IMR-90 (cell line): ENCODE measurements at regions not wholly inside any gene's neighbourhood (a gene's known extent, or its start where the extent isn't known, plus 50 kb on each side); places are given as distances from the start of the nearest gene placed in this dataset.

Experiments used
- ATAC-seq: fragments of 200-7000 bp; cut with Tn5 transposase; 2 replicates; pipeline ENCODE4 v1.9.1; 2020; ENCODE audit warnings: low read depth, mild to moderate bottlenecking, moderate library complexity
- BruUV-seq: library from RNA; stranded (reverse); fragments of 400-500 nt; replicated peaks from 2 replicates; lab custom pipeline; 2021; lab: Mats Ljungman, UMichigan
- CTCF ChIA-PET: fragments of 300-600 bp; formaldehyde crosslinking; extraction: SDS; loops from one replicate; lab custom pipeline; 2021; ENCODE audit warnings: antibody characterized with exemption; lab: Yijun Ruan, JAX
- POLR2A ChIA-PET: fragments of 300-600 bp; sonication (Branson Sonifier 250); formaldehyde crosslinking; loops from one replicate; lab custom pipeline; 2022; ENCODE audit warnings: antibody characterized with exemption; ENCODE audit not compliant: unreplicated experiment; lab: Charles Lee
- DNase-seq: peaks from one replicate; pipeline ENCODE4 v3.0.0; 2013
- H2AFZ ChIP-seq: replicated peaks from 2 replicates; pipeline ENCODE3; 2013; ENCODE audit warnings: low read length, mild to moderate bottlenecking; ENCODE audit not compliant: poor library complexity
- H2AK5ac ChIP-seq: 2 replicates; pipeline ENCODE4 v1.6.1; 2013; ENCODE audit warnings: low read depth, low read length, inconsistent platforms
- H2AK9ac ChIP-seq: replicated peaks from 2 replicates; pipeline ENCODE3; 2013; ENCODE audit warnings: mild to moderate bottlenecking, low read depth, low read length, moderate library complexity; ENCODE audit not compliant: poor library complexity
- H2BK120ac ChIP-seq: 2 replicates; pipeline ENCODE4 v1.6.1; 2013; ENCODE audit warnings: low read depth, low read length, inconsistent platforms
- H2BK15ac ChIP-seq: 3 replicates; pipeline ENCODE4 v1.6.1; 2013; ENCODE audit warnings: low read depth, low read length, inconsistent platforms
- H2BK20ac ChIP-seq: 2 replicates; pipeline ENCODE4 v1.6.1; 2013; ENCODE audit warnings: low read depth, mild to moderate bottlenecking, inconsistent platforms, low read length, moderate library complexity
- H2BK5ac ChIP-seq: 2 replicates; pipeline ENCODE4 v1.6.1; 2013; ENCODE audit warnings: mild to moderate bottlenecking, low read depth, low read length, inconsistent platforms; ENCODE audit not compliant: poor library complexity, severe bottlenecking
- H3K14ac ChIP-seq: replicated peaks from 2 replicates; pipeline ENCODE4 v1.6.1; 2013; ENCODE audit warnings: low read depth, low read length, inconsistent platforms
- H3K18ac ChIP-seq: 2 replicates; pipeline ENCODE4 v1.6.1; 2013; ENCODE audit warnings: low read depth, low read length, control low read depth
- H3K23ac ChIP-seq: 2 replicates; pipeline ENCODE4 v1.6.1; 2013; ENCODE audit warnings: low read depth, low read length, inconsistent platforms
- H3K27ac ChIP-seq: 2 replicates; pipeline ENCODE4 v1.5.1; 2013; ENCODE audit warnings: mild to moderate bottlenecking, control low read depth, low read length; ENCODE audit not compliant: insufficient read depth
- H3K27me3 ChIP-seq: 2 replicates; pipeline ENCODE4 v1.6.1; 2013; ENCODE audit warnings: low read length; ENCODE audit not compliant: control insufficient read depth, insufficient read depth
- H3K36me3 ChIP-seq: 2 replicates; pipeline ENCODE4 v1.6.1; 2013; ENCODE audit warnings: low read length, mixed read lengths; ENCODE audit not compliant: control insufficient read depth, insufficient read depth
- H3K4ac ChIP-seq: 2 replicates; pipeline ENCODE4 v1.6.1; 2013; ENCODE audit warnings: low read depth, low read length, inconsistent platforms
- H3K4me1 ChIP-seq: 2 replicates; pipeline ENCODE4 v1.6.1; 2013; ENCODE audit warnings: low read length, mixed read lengths; ENCODE audit not compliant: control insufficient read depth, insufficient read depth
- H3K4me2 ChIP-seq: 2 replicates; pipeline ENCODE4 v1.6.1; 2013; ENCODE audit warnings: low read depth, mild to moderate bottlenecking, control low read depth, low read length, moderate library complexity
- H3K4me3 ChIP-seq: 2 replicates; pipeline ENCODE4 v1.5.1; 2013; ENCODE audit warnings: low read depth, mild to moderate bottlenecking, control low read depth, low read length, moderate library complexity; ENCODE audit not compliant: insufficient read depth
- H3K56ac ChIP-seq: 2 replicates; pipeline ENCODE4 v1.6.1; 2013; ENCODE audit warnings: low read length, inconsistent platforms; ENCODE audit not compliant: insufficient read depth; ENCODE audit errors: extremely low read depth
- H3K79me1 ChIP-seq, 2 experiments: 2 replicates each; pipeline ENCODE4 v1.6.1; 2013; ENCODE audit warnings: low read length in 2 of 2, inconsistent platforms in 1 of 2, low read depth in 1 of 2
- H3K9ac ChIP-seq: 2 replicates; pipeline ENCODE4 v1.6.1; 2013; ENCODE audit warnings: low read depth, low read length, control low read depth
- H3K9me1 ChIP-seq: 2 replicates; pipeline ENCODE4 v1.6.1; 2013; ENCODE audit warnings: low read length, inconsistent platforms; ENCODE audit not compliant: insufficient read depth
- H3K9me3 ChIP-seq: 2 replicates; pipeline ENCODE4 v1.6.1; 2013; ENCODE audit warnings: low read length; ENCODE audit not compliant: control insufficient read depth, insufficient read depth
- H4K20me1 ChIP-seq: 2 replicates; pipeline ENCODE4 v1.6.1; 2013; ENCODE audit warnings: low read length, inconsistent platforms; ENCODE audit not compliant: insufficient read depth
- H4K5ac ChIP-seq: 2 replicates; pipeline ENCODE4 v1.6.1; 2013; ENCODE audit warnings: mild to moderate bottlenecking, low read depth, low read length, control low read depth
- H4K8ac ChIP-seq, 2 experiments: 2 replicates each; pipeline ENCODE4 v1.6.1; 2013; ENCODE audit warnings: low read depth in 2 of 2, low read length in 2 of 2, control low read depth in 1 of 2, inconsistent platforms in 1 of 2
- H4K91ac ChIP-seq: 2 replicates; pipeline ENCODE4 v1.6.1; 2013; ENCODE audit warnings: low read depth, low read length, inconsistent platforms; ENCODE audit not compliant: insufficient read depth
- ELK1 ChIP-seq: fragments of 150-350 bp; IDR thresholded peaks from 2 replicates; pipeline ENCODE4 v1.6.1; 2016; ENCODE audit warnings: low read depth, mild to moderate bottlenecking, low read length, moderate library complexity, borderline replicate concordance
- FOS ChIP-seq: fragments of 150-350 bp; IDR thresholded peaks from 2 replicates; pipeline ENCODE4 v1.6.1; 2016; ENCODE audit warnings: low read depth, low read length
- MAZ ChIP-seq: IDR thresholded peaks from 2 replicates; pipeline ENCODE4 v1.6.1; 2012; ENCODE audit warnings: low read depth, mild to moderate bottlenecking, low read length, improper control_type of control experiment, moderate library complexity, borderline replicate concordance
- MXI1 ChIP-seq: IDR thresholded peaks from 2 replicates; pipeline ENCODE4 v1.6.1; 2012; ENCODE audit warnings: low read depth, mild to moderate bottlenecking, low read length, moderate library complexity, borderline replicate concordance
- NFE2L2 ChIP-seq: fragments of 150-350 bp; IDR thresholded peaks from 2 replicates; pipeline ENCODE4 v1.6.1; 2016; ENCODE audit warnings: low read depth, mild to moderate bottlenecking, low read length
- RAD21 ChIP-seq: IDR thresholded peaks from 2 replicates; pipeline ENCODE4 v1.6.1; 2012; ENCODE audit warnings: low read length, improper control_type of control experiment
- RFX5 ChIP-seq: IDR thresholded peaks from 2 replicates; pipeline ENCODE4 v1.8.0; 2012; ENCODE audit warnings: low read depth, mild to moderate bottlenecking, low read length, moderate library complexity
- WGBS, 2 experiments: methylation state at CpG; one replicate each; pipeline versions ENCODE4 v1.1.5 to v1.1.7; 2013; ENCODE audit warnings: missing lambda C conversion rate in 2 of 2; ENCODE audit not compliant: insufficient read length in 1 of 2; ENCODE audit errors: extremely low coverage in 2 of 2; 5-methylcytosine and 5-hydroxymethylcytosine counted together
- dilution Hi-C: fragments of 300-500 bp; cut with HindIII; formaldehyde crosslinking; loops from one replicate; pipeline ENCODE4 v1.14.3; 2018; ENCODE audit warnings: low sequenced_read_pairs; ENCODE audit not compliant: unreplicated experiment
- in situ Hi-C: fragments of 300-500 bp; cut with MboI; formaldehyde crosslinking; loops from 3 replicates; pipeline ENCODE4 v1.14.3; 2019; ENCODE audit warnings: low sequenced_read_pairs, inconsistent platforms, mixed read lengths
- intact Hi-C: fragments of 100-400 bp; cut with micrococcal nuclease; formaldehyde crosslinking; loops from 2 replicates; pipeline ENCODE4 v1.10.0; 2022

GRCh38 chr6:115798229-115798628 lies 262.5 kb downstream of the FRK start:
- Histone ChIP-seq H2AK5ac (no peak overlapping the region), H2AFZ (no peak overlapping the region), H3K18ac (no peak overlapping the region), H3K4me1 (no peaks in the 10 kb centered on the region), H3K79me1 (no peaks in the 10 kb centered on the region), H4K91ac (no peak overlapping the region), H3K23ac (no peak overlapping the region), H3K14ac (no peak overlapping the region), H4K8ac (no peak overlapping the region), H3K4ac (no peak overlapping the region), H3K27me3 (no peaks in the 10 kb centered on the region), H3K9ac (no peak overlapping the region), H3K4me3 (no peak overlapping the region), H3K36me3 (no peaks in the 10 kb centered on the region), H3K56ac (no peak overlapping the region), H2BK120ac (no peak overlapping the region), H2AK9ac (no peak overlapping the region), H3K4me2 (no peak overlapping the region), H3K9me3 (no peaks in the 10 kb centered on the region), H2BK5ac (no peak overlapping the region), H2BK20ac (no peak overlapping the region), H3K27ac (no peak overlapping the region), H2BK15ac (no peak overlapping the region), H4K5ac (no peak overlapping the region), H4K20me1 (no peaks in the 10 kb centered on the region), H3K9me1 (no peaks in the 10 kb centered on the region)
- DNase-seq (no peak), ATAC-seq (no peak)
- in situ Hi-C loops, result no loop called here
- no TSS peak for BruUV-seq
- ChIA-PET CTCF (no interaction called here), POLR2A (no interaction called here)
- dilution Hi-C loops, result no loop called here
- no peak for TF ChIP-seq RAD21
- no peak for TF ChIP-seq MXI1
- TF ChIP-seq FOS, result no peak
- TF ChIP-seq RFX5, result no peak
- TF ChIP-seq NFE2L2, result no peak
- no peak for TF ChIP-seq ELK1
- no peak for TF ChIP-seq MAZ
- WGBS, 2 experiments, result no CpG with 5 or more reads among the region's 1 CpG
- intact Hi-C loops, result no loop called here
